Sciatic nerve (tissue), 2 donors: ENCODE measurements at regions not wholly inside any gene's neighbourhood (a gene's known extent, or its start where the extent isn't known, plus 50 kb on each side); places are given as distances from the start of the nearest gene placed in this dataset.

ENCODE experiments used
- ATAC-seq: fragments of 200-7000 bp; cut with Tn5 transposase; one replicate; pipeline ENCODE4 v1.9.1; 2020; ENCODE audit warnings: mild to moderate bottlenecking, moderate library complexity
- DNase-seq: peaks from one replicate; pipeline ENCODE4 v3.0.0-alpha.2; 2020; ENCODE audit warnings: low spot score
- intact Hi-C: fragments of 100-400 bp; cut with DNase I; formaldehyde crosslinking; loops from one replicate; pipeline ENCODE4 v1.14.2; 2022
- donor health status: DM: no; HTN: no; CAD: no.
- donor health status: DM: no; HTN: no; CAD: no.

- intact Hi-C loops: no loop called here
- no peak for DNase-seq
Measured at GRCh38 chr14:62409169-62409568, 636.1 kb downstream of the KCNH5 start.

DNA sequence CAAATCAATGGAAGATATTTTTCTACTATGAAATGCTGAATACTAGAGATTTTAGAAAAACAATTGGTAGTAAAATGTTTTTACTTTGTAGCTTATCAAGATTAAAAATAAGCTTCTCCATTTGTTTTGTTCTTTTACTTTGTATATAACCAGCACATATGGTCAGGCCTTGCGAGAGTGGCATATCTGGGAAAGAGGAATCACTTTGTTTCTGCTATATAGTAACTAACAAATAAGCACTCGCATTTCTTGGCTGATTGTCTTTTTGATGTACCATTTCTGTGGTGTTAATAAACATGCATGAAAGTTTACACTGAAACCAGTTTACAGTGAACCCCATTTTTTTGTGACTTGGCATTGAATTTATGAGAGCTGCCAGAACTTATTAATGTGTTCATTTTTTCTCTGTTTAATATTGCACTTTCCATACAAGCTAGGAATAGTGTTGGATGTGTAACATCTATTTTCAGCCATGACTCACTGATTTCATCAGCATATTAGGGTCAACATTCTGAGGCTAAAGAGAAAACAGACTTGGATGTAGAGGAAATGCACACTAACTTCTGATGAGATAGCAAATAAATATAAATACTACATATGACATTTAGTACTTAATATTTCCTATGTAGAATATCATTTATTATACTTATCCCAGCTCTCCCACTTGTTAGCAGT, 635.5 kb downstream of the KCNH5 start:
- ATAC-seq: no peak
- intact Hi-C loops: no loop called here
- no peak for DNase-seq

More at GRCh38 chr14:62409169-62409568, 636.1 kb downstream of the KCNH5 start:
- ATAC-seq: no peak

GRCh38 chr14:62420847-62421246, 624.4 kb downstream of the KCNH5 start:
- no peak for DNase-seq
- intact Hi-C loops: no loop called here

GRCh38 chr14:62428429-62429203, 616.6 kb downstream of the KCNH5 start:
- intact Hi-C loops: no loop called here
- no peak for ATAC-seq
- no peak for DNase-seq

More at GRCh38 chr14:62420847-62421246, 624.4 kb downstream of the KCNH5 start:
- no peak for ATAC-seq

- intact Hi-C loops: no loop called here
- no peak for DNase-seq
Measured at GRCh38 chr14:62429683-62430082, 615.6 kb downstream of the KCNH5 start.

DNA sequence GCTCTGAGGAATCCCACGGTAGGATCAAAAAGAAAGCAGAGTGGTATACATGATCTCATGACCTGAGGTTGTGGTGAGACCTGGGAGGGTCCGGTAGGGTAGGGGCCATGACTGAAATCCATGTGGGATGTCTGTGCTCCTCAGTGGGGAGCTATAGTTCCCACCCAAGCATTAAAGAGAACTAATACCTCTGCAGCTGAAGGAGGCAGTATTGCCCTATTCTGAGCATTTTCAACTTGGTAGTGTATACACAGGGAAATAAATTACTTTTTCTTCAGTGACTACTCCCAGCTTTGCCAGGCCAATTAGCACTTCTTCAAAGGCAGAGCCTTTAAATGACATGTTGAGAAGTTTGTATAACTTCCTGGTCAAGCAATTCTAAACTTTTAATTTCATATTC, 613.8 kb downstream of the KCNH5 start:
- ATAC-seq (no peak), DNase-seq (no peak)
- intact Hi-C loops: no loop called here

More at GRCh38 chr14:62429683-62430082, 615.6 kb downstream of the KCNH5 start:
- ATAC-seq: no peak

- intact Hi-C loops: no loop called here
- no peak for DNase-seq
- no peak for ATAC-seq
Measured at GRCh38 chr14:62432955-62433354, 612.3 kb downstream of the KCNH5 start.

DNA sequence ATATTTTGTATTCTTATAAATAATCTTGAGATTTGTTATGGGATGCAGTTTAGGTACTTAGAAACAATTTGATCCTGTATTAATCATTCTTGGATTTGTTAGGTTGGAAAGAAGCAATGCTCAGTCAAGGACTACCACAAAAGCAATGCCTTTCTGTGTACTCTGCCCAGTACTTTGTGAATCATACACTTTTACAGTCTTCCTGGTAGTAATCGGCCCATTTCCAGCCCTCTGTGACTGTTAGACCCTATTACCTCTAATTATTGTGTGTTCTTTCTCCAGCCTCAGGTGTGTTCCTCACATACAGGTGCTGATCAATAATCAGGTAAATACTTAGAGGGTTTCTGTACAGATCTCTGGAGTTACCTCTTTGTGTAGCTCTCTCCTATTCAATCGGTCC, 609.0 kb downstream of the KCNH5 start:
- intact Hi-C loops: no loop called here
- no peak for DNase-seq
- no peak for ATAC-seq

- no peak for ATAC-seq
- intact Hi-C loops: no loop called here
- no peak for DNase-seq
Measured at GRCh38 chr14:62439210-62439609, 606.0 kb downstream of the KCNH5 start.

- intact Hi-C loops: no loop called here
- no peak for ATAC-seq
- no peak for DNase-seq
Measured at GRCh38 chr14:62443796-62444195, 601.5 kb downstream of the KCNH5 start.

GRCh38 chr14:62445570-62445969, 599.7 kb downstream of the KCNH5 start:
- DNase-seq (no peak), ATAC-seq (no peak)
- intact Hi-C loops: no loop called here

DNA sequence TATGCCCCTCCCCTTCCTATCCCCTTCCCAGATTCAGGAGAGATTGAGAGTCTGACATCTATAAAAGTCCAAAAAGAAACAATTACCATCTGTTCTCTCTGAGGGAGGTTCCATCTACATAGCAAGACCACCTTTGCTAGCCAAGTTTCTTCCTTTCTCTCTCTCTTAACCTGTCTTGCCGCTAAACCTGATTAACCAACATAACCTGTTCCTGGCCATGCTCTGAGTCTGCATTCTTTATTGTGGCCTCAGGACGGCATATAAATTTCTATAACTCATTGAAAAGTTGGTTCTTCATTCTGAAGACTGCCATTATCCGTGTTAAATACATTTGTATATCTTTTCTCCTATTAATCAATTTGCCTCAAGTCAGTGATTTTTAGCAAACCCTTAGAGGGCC, 594.0 kb downstream of the KCNH5 start:
- intact Hi-C loops: no loop called here
- ATAC-seq (no peak), DNase-seq (no peak)

DNA sequence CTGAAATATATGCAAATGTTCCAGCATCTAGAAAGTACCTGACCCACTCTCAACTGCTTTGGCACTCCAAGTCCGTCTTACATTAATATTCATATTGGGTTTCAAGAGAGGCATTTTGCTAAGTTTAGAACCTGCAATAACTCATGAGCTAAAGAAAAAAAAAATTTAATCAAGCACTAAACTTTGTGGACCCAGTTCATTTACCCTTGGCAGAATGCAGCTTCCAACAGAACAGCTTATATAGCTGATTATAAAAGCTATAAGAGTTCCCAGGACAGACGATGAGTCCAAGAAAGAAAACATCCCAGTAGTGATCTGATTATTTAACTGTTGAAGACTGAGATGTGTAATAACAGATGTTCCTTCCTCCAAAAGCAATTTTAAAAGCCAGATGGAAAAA, 592.0 kb downstream of the KCNH5 start:
- ATAC-seq (no peak), DNase-seq (no peak)
- intact Hi-C loops: no loop called here

- DNase-seq (no peak), ATAC-seq (no peak)
- intact Hi-C loops: no loop called here
Measured at GRCh38 chr14:62455446-62455845, 589.8 kb downstream of the KCNH5 start.

DNA sequence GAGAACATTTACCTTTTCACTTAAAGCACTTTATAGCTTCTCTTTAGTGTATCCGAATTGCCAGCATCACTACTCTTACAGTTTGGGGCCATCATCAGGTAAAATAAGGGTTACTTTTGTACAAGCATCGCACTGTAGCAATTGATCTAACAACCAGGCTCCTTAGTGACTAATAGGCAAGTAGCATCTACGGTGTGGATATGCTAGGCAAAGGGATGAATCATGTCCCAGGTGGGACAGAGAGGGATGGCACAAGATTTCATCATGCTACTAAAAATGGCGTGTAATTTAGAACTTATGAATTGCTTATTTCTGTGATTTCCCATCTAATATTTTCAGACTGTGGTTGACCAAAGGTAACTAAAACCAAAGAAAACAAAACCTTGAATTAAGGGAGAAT, 582.3 kb downstream of the KCNH5 start:
- ATAC-seq (no peak), DNase-seq (no peak)
- intact Hi-C loops: no loop called here

DNA sequence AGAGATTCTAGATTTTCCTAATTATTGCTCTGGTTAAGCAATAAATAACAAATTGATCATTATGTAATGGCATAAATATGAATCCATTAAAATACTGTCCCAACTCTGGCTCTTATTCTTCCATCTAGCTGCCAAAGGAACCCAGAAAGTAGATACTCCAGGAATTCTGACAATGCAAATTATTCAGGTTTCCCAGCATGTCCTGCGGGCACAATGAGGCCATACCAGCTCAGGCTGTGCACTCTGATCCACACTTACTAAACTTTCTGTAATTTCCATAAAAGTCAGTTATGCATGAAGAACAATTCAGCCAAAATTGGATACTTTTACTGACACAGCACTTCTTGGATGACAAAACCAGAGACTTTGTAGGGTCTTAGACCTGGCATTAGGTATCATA, 576.3 kb downstream of the KCNH5 start:
- intact Hi-C loops: no loop called here
- DNase-seq: no peak
- no peak for ATAC-seq

GRCh38 chr14:62470935-62471334, 574.3 kb downstream of the KCNH5 start:
- no peak for ATAC-seq
- intact Hi-C loops: no loop called here
- DNase-seq: no peak

DNA sequence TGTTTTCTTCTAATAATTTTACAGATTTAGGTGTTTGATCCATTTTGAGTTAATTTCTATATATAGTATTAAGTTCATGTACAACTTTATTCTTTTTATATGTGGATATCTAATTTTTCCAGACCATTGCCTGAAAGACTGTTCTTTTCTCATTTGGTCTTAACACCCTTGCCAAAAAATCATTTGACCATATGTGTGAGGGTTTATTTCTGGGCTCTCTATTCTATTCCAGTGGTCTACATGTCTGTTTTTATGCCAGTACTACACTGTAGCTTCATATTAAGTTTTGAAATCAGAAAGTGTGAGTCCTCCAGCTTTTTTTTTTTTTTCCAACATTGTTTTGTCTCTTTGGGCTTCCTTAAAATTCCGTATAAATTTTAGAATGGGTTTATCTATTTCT, 554.1 kb downstream of the KCNH5 start:
- DNase-seq: no peak
- no peak for ATAC-seq
- intact Hi-C loops: no loop called here

- DNase-seq (no peak), ATAC-seq (no peak)
- intact Hi-C loops: no loop called here
Measured at GRCh38 chr14:62497708-62498107, 547.5 kb downstream of the KCNH5 start.

GRCh38 chr14:62501021-62501750, 544.1 kb downstream of the KCNH5 start:
- ATAC-seq (no peak), DNase-seq (no peak)
- intact Hi-C loops: no loop called here
